DND-41 (cell line): ENCODE measurements at regions not wholly inside any gene's neighbourhood (a gene's known extent, or its start where the extent isn't known, plus 50 kb on each side); places are given as distances from the start of the nearest gene placed in this dataset.

Source experiments
- EZH2 ChIP-seq: IDR thresholded peaks from 3 replicates; pipeline ENCODE4 v1.6.1; 2012; ENCODE audit warnings: borderline replicate concordance, low read depth, mild to moderate bottlenecking, moderate library complexity, low read length, inconsistent platforms; ENCODE audit not compliant: severe bottlenecking
- TF ChIP-seq, protein P1 (sequence below): IDR thresholded peaks from 2 replicates; pipeline ENCODE4 v1.5.1; 2012; ENCODE audit warnings: borderline replicate concordance, low read length, moderate library complexity, mild to moderate bottlenecking; ENCODE audit not compliant: poor library complexity, severe bottlenecking; ENCODE audit errors: extremely low read depth

DNA sequence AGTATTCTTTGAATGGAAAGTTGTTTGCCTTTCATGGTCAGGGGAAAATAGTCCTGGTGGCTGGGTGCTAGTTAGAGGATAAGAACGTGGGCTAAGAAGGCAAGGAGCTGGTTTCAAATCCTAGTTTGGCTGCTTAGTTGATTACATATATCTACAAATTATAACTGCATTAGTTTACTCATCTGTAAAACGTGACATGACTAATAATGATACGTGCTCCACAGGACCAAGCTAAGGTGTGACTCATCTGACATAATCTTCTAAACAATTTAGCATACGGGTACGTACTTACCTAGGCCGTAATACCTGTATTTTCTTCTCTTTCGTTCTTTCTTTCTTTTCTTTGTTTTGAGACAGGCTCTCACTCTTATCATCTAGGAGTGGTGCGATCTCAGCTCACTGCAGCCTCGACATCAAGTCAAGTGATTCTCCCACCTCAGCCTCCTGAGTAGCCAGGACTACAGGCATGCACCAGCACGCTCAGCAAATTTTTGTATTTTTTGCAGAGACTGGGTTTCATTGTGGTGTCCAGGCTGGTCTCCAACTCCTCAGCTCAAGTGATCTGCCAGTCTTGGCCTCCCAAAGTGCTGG, 1274.2 kb upstream of the GJE1 start:
- TF ChIP-seq, protein P1, sequence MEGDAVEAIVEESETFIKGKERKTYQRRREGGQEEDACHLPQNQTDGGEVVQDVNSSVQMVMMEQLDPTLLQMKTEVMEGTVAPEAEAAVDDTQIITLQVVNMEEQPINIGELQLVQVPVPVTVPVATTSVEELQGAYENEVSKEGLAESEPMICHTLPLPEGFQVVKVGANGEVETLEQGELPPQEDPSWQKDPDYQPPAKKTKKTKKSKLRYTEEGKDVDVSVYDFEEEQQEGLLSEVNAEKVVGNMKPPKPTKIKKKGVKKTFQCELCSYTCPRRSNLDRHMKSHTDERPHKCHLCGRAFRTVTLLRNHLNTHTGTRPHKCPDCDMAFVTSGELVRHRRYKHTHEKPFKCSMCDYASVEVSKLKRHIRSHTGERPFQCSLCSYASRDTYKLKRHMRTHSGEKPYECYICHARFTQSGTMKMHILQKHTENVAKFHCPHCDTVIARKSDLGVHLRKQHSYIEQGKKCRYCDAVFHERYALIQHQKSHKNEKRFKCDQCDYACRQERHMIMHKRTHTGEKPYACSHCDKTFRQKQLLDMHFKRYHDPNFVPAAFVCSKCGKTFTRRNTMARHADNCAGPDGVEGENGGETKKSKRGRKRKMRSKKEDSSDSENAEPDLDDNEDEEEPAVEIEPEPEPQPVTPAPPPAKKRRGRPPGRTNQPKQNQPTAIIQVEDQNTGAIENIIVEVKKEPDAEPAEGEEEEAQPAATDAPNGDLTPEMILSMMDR, result no peak
- no peak for TF ChIP-seq EZH2
